WTC11 (cell line): ENCODE measurements at regions not wholly inside any gene's neighbourhood (a gene's known extent, or its start where the extent isn't known, plus 50 kb on each side); places are given as distances from the start of the nearest gene placed in this dataset.

Experiments
- ATAC-seq: fragments of 200-7000 bp; cut with Tn5 transposase; 2 replicates; pipeline ENCODE4 v1.10.0; 2021; ENCODE audit warnings: mild to moderate bottlenecking, moderate library complexity
- CTCF ChIA-PET: fragments of 300-600 bp; sonication (Branson Sonifier 250); formaldehyde crosslinking; loops from one replicate; lab custom pipeline; 2021; ENCODE audit warnings: antibody characterized with exemption; lab: Charles Lee
- POLR2A ChIA-PET: fragments of 350-600 bp; sonication (Branson Sonifier 250); formaldehyde crosslinking; loops from one replicate; lab custom pipeline; 2021; ENCODE audit warnings: antibody characterized with exemption; lab: Charles Lee
- DNase-seq: peaks from one replicate; pipeline ENCODE4 v3.0.0; 2021; ENCODE audit warnings: low spot score
- H3K27ac Mint-ChIP-seq: 2 replicates; pipeline ENCODE4 v1.8.0; 2021; ENCODE audit warnings: mixed read lengths
- H3K27me3 Mint-ChIP-seq: 2 replicates; pipeline ENCODE4 v1.8.0; 2021; ENCODE audit warnings: low read depth, mild to moderate bottlenecking, moderate library complexity, mixed read lengths
- H3K36me3 Mint-ChIP-seq: 2 replicates; pipeline ENCODE4 v1.8.0; 2021; ENCODE audit warnings: mixed read lengths
- H3K4me1 Mint-ChIP-seq: 2 replicates; pipeline ENCODE4 v1.8.0; 2022; ENCODE audit warnings: mixed read lengths
- H3K4me3 Mint-ChIP-seq: 2 replicates; pipeline ENCODE4 v1.8.0; 2021; ENCODE audit warnings: mild to moderate bottlenecking, moderate library complexity, mixed read lengths
- H3K9me3 Mint-ChIP-seq: 2 replicates; pipeline ENCODE4 v1.8.0; 2021; ENCODE audit warnings: mixed read lengths
- ATF2 ChIP-seq: sonication (generic); formaldehyde crosslinking; IDR thresholded peaks from 2 replicates; pipeline ENCODE4 v1.8.1; 2022; ENCODE audit warnings: low read depth, missing genetic modification reagents, borderline replicate concordance
- ATF3 ChIP-seq: sonication (generic); formaldehyde crosslinking; conservative IDR thresholded peaks from 2 replicates; pipeline ENCODE4 v1.8.1; 2022; ENCODE audit warnings: mild to moderate bottlenecking, missing genetic modification reagents
- ATF6 ChIP-seq: sonication (generic); formaldehyde crosslinking; IDR thresholded peaks from 2 replicates; pipeline ENCODE4 v1.8.1; 2023; ENCODE audit warnings: mild to moderate bottlenecking, missing genetic modification reagents
- CDX4 ChIP-seq: fragments of 250-450 bp; sonication (Bioruptor Pico); IDR thresholded peaks from 2 replicates; pipeline ENCODE4 v1.9.0; 2021; ENCODE audit warnings: moderate library complexity, mild to moderate bottlenecking, inconsistent platforms, borderline replicate concordance
- E2F5 ChIP-seq: sonication (generic); formaldehyde crosslinking; IDR thresholded peaks from 2 replicates; pipeline ENCODE4 v1.8.1; 2022; ENCODE audit warnings: mild to moderate bottlenecking, moderate library complexity, missing genetic modification reagents
- ETV6 ChIP-seq: sonication (generic); formaldehyde crosslinking; IDR thresholded peaks from 2 replicates; pipeline ENCODE4 v1.8.1; 2022; ENCODE audit warnings: mild to moderate bottlenecking, missing genetic modification reagents
- GABPB1 ChIP-seq: sonication (generic); formaldehyde crosslinking; IDR thresholded peaks from 2 replicates; pipeline ENCODE4 v1.8.1; 2023; ENCODE audit warnings: mild to moderate bottlenecking, missing genetic modification reagents
- GRHL2 ChIP-seq: fragments of 250-450 bp; sonication (Bioruptor Pico); IDR thresholded peaks from 2 replicates; pipeline ENCODE4 v1.8.0; 2022; ENCODE audit warnings: mild to moderate bottlenecking, moderate library complexity; ENCODE audit not compliant: insufficient replicate concordance, severe bottlenecking
- GTF2I ChIP-seq: fragments of 250-450 bp; sonication (Bioruptor Pico); conservative IDR thresholded peaks from 2 replicates; pipeline ENCODE4 v1.4.0; 2021; ENCODE audit warnings: mild to moderate bottlenecking
- HMGA2 ChIP-seq: fragments of 250-450 bp; sonication (Bioruptor Pico); IDR thresholded peaks from 2 replicates; pipeline ENCODE4 v1.4.0; 2021; ENCODE audit warnings: mild to moderate bottlenecking, moderate library complexity
- JAZF1 ChIP-seq: fragments of 250-450 bp; sonication (Bioruptor Pico); IDR thresholded peaks from 2 replicates; pipeline ENCODE4 v1.9.0; 2021; ENCODE audit warnings: moderate library complexity, mild to moderate bottlenecking, inconsistent platforms
- JUN ChIP-seq: sonication (generic); formaldehyde crosslinking; IDR thresholded peaks from 2 replicates; pipeline ENCODE4 v1.8.0; 2023; ENCODE audit warnings: mild to moderate bottlenecking, missing genetic modification reagents
- NR1H2 ChIP-seq: sonication (generic); formaldehyde crosslinking; IDR thresholded peaks from 2 replicates; pipeline ENCODE4 v1.9.0; 2021; ENCODE audit warnings: mild to moderate bottlenecking, moderate library complexity, missing genetic modification reagents
- NR2C2 ChIP-seq: sonication (generic); formaldehyde crosslinking; IDR thresholded peaks from 2 replicates; pipeline ENCODE4 v1.8.0; 2022; ENCODE audit warnings: mild to moderate bottlenecking, missing genetic modification reagents
- NR3C1 ChIP-seq: sonication (generic); formaldehyde crosslinking; conservative IDR thresholded peaks from 2 replicates; pipeline ENCODE4 v1.8.1; 2023; ENCODE audit warnings: low read depth, mild to moderate bottlenecking, missing genetic modification reagents
- SOX15 ChIP-seq: fragments of 250-450 bp; sonication (Bioruptor Pico); IDR thresholded peaks from 2 replicates; pipeline ENCODE4 v1.9.0; 2021; ENCODE audit warnings: mild to moderate bottlenecking
- SP1 ChIP-seq: sonication (generic); formaldehyde crosslinking; conservative IDR thresholded peaks from 2 replicates; pipeline ENCODE4 v1.8.1; 2022; ENCODE audit warnings: missing genetic modification reagents
- TCF7 ChIP-seq: sonication (generic); formaldehyde crosslinking; IDR thresholded peaks from 2 replicates; pipeline ENCODE4 v1.8.0; 2022; ENCODE audit warnings: mild to moderate bottlenecking, low read depth, missing genetic modification reagents, moderate library complexity
- TP53 ChIP-seq: sonication (generic); formaldehyde crosslinking; IDR thresholded peaks from 2 replicates; pipeline ENCODE4 v1.8.1; 2023; ENCODE audit warnings: mild to moderate bottlenecking, missing genetic modification reagents
- USF2 ChIP-seq: sonication (generic); formaldehyde crosslinking; IDR thresholded peaks from 2 replicates; pipeline ENCODE4 v1.8.1; 2023; ENCODE audit warnings: mild to moderate bottlenecking, missing genetic modification reagents, moderate library complexity
- ZBTB43 ChIP-seq: sonication (generic); formaldehyde crosslinking; IDR thresholded peaks from 2 replicates; pipeline ENCODE4 v1.8.1; 2023; ENCODE audit warnings: mild to moderate bottlenecking, missing genetic modification reagents
- ZNF317 ChIP-seq: sonication (generic); formaldehyde crosslinking; IDR thresholded peaks from 2 replicates; pipeline ENCODE4 v1.8.1; 2023; ENCODE audit warnings: low read depth, mild to moderate bottlenecking, moderate library complexity, missing genetic modification reagents, borderline replicate concordance
- ZNF396 ChIP-seq: fragments of 250-450 bp; sonication (Bioruptor Pico); IDR thresholded peaks from 2 replicates; pipeline ENCODE4 v1.8.0; 2021; ENCODE audit warnings: mild to moderate bottlenecking, moderate library complexity, borderline replicate concordance
- ZNF423 ChIP-seq: fragments of 250-450 bp; sonication (Bioruptor Pico); IDR thresholded peaks from 2 replicates; pipeline ENCODE4 v2.1.2; 2022; ENCODE audit warnings: mild to moderate bottlenecking, moderate library complexity
- ZNF425 ChIP-seq: fragments of 250-450 bp; sonication (Bioruptor Pico); conservative IDR thresholded peaks from 2 replicates; pipeline ENCODE4 v1.9.0; 2021; ENCODE audit warnings: mild to moderate bottlenecking

- TF ChIP-seq SOX15 (no peak), GRHL2 (CRISPR knock-in tag) (no peak), GTF2I (CRISPR knock-in tag) (no peak)
These were observed 442.1 kb downstream of the CENPC start (continued) for GRCh38 chr4:67103001-67103747.

GRCh38 chr4:67101612-67102011 lies 443.7 kb downstream of the CENPC start:
- TF ChIP-seq GTF2I (CRISPR knock-in tag) = no peak
- TF ChIP-seq SP1 = no peak
- no peak for TF ChIP-seq TP53
- no peak for TF ChIP-seq USF2 (CRISPR knock-in tag)
- TF ChIP-seq ATF3 (CRISPR knock-in tag) = no peak
- TF ChIP-seq ATF6 = no peak
- no peak for TF ChIP-seq NR3C1 (CRISPR knock-in tag)
- TF ChIP-seq NR2C2 (CRISPR knock-in tag) = no peak
- no peak for TF ChIP-seq ZBTB43 (CRISPR knock-in tag)
- no peak for TF ChIP-seq ETV6
- TF ChIP-seq E2F5 = no peak
- TF ChIP-seq ZNF423 (CRISPR knock-in tag) = no peak
- TF ChIP-seq HMGA2 (CRISPR knock-in tag) = no peak
- no peak for TF ChIP-seq ZNF317 (CRISPR knock-in tag)
- TF ChIP-seq TCF7 (CRISPR knock-in tag) = no peak
- no peak for TF ChIP-seq JUN (CRISPR knock-in tag)
- no peak for TF ChIP-seq NR1H2
- TF ChIP-seq, all 79 proteins: peak for 0
- Mint-ChIP-seq H3K36me3 (no peaks in the 10 kb centered on the region), H3K9me3 (no peaks in the 10 kb centered on the region), H3K27me3 (no peaks in the 10 kb centered on the region), H3K4me3 (no peak overlapping the region), H3K4me1 (peaks cover 9% of the 10 kb centered on the region), H3K27ac (no peak overlapping the region)
- ChIA-PET POLR2A (no interaction called here), CTCF (interaction anchor here (1.5 kb wide), 1 partner anchor 286 kb away, joined by 3 read pairs; no protein-coding TSS in a partner anchor)
- ATAC-seq (no peak), DNase-seq (no peak)

- no peak overlapping the region for H3K27ac Mint-ChIP-seq
- no peaks in the 10 kb centered on the region for H3K9me3 Mint-ChIP-seq
- ChIA-PET POLR2A (no interaction called here), CTCF (no interaction called here)
- H3K27me3 Mint-ChIP-seq = no peaks in the 10 kb centered on the region
- ATAC-seq = no peak
- H3K4me3 Mint-ChIP-seq = no peak overlapping the region
- H3K36me3 Mint-ChIP-seq = no peaks in the 10 kb centered on the region
- no peaks in the 10 kb centered on the region for H3K4me1 Mint-ChIP-seq
- no peak for DNase-seq
- TF ChIP-seq ATF2 (CRISPR knock-in tag) (no peak), GABPB1 (CRISPR knock-in tag) (no peak), HMGA2 (CRISPR knock-in tag) (no peak), JAZF1 (CRISPR knock-in tag) (no peak), CDX4 (CRISPR knock-in tag) (no peak), ZNF396 (CRISPR knock-in tag) (no peak), ZNF425 (CRISPR knock-in tag) (no peak)
These were observed 453.0 kb downstream of the CENPC start for GRCh38 chr4:67092351-67092750.
